HT1080 (cell line): ENCODE measurements at regions not wholly inside any gene's neighbourhood (a gene's known extent, or its start where the extent isn't known, plus 50 kb on each side); places are given as distances from the start of the nearest gene placed in this dataset.
"Not testable (repeated sequence)": the region's sequence is repeated elsewhere in the genome, so short reads cannot be mapped to it uniquely, and the experiment has no call there.

Source experiments
- DNase-seq: peaks from one replicate; pipeline ENCODE4 v3.0.0-alpha.2; 2015; ENCODE audit warnings: low read depth

DNA sequence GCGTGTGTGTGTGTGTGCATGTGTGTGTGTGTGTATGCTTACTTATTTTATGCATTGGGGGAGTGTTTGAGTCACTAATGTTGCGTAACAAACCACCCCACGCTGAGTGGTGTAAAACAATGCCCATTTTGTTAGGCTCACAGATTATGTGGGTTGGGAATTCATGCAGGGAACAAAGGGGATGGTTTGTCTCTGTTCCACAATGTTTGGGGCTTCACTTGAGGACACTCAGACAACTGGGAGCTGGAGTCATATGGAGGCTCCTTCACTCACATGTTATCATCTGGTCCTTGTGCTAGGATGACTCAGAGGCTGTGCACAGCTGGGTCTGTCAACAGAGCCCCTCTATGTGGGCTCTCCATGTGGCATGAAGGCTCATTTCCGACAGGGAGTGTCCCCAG lies 51.3 kb upstream of the LARGE1 start:
- peak; percentile 90 for DNase-seq

DNA sequence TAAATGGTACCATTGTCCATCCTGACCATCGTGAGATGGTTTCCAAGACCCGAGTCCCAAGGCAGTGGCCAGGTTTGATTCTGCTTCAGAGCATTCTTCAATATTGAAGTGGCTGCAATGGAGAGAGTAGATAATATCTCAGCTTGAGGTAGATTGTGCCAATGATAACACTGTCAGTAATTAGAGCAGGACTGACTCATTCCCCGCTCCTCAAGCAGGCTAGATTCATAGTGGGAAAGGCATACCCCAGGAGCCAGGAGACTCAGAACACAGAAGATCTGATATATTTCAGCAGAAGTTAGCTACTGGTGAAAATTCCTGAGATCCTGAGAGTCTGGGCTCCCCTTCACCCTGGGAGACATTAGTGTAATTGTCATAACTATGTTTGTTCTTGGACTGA lies 55.6 kb upstream of the LARGE1 start:
- DNase-seq: peak; percentile 21

DNA sequence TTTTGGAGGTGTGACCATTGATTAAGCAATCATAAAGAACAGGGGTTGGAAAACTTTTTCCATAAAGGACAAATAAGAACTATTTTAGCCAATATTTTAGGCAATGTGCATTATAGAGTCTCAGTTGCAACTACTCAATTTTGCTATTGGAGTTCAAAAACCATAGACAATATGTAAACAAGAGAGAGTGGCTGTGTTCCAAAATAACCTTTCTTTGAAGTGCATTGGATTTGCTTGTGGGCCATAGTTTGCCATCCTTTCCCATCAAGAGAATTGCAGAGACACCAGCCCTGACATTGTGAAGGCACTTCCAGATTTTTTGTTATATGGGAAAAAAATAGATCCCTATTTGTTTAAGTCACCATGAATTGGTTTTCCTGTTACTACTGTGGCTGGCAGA lies 63.3 kb upstream of the LARGE1 start:
- DNase-seq: no peak

DNA sequence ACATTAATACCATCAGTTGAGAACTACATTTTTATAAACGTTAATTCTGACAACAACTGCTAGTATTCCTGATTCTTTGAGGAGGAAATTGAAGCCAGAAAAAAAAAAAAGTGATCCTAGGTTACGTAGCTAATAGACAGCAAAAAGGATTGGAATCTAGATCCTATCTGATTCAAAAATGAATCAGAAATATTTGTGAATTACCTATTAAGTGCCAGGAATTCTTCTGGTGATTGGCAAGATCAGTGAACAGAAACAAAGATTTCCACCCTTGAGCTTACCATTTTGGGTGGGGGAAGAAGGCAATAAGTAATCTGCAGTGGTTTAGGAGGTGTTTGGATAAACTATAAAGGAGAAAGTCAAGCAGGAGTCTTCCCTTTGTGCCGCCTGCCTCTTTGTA lies 63.9 kb upstream of the LARGE1 start:
- no peak for DNase-seq

DNA sequence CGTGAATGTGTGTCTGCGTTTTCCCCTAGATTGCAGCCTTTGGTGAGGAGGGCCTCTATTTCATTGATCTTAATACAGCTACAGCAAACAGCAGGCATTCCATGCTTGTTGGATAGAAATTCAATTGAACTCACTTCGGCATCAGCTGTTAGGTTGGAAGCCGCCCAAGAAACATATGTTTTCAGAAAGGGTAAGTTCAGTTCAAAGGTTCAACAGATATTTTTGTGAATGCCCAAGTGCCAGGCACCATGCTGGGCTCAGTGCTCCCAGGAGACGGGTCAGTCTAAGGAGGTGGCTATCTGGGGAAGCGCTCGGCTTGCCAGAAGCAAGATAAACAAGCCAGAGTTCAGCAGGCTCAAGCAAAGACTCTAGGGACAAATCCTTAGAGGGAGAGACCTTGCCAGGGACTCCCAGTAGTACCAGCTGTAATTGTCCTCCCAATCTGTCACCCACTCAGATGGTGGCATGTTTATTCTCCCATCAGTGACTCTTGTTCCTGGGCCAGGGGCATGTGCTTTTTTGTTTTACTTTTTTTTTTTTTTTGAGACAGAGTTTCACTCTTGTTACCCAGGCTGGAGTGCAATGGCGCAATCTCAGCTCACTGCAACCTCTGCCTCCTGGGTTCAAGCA lies 64.5 kb upstream of the LARGE1 start:
- DNase-seq: no peak

DNA sequence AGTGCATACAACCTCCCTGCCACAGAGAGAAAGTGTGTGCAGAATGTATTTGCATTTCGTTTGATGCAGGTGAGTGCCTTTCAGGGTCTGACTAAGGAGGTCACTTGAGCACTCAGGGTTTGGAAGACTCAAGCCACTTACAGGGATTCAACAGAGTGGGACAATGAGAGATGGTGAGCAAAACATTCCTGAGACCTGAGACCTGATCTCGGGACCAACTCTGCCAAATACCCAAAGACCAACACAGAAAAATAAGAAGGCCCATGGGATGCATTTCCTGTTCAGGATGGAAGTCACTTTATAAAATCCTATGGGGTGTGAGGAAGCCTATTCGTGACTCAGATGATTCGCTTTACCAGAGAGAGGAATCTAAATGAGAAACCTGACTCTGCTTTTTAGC lies 65.2 kb upstream of the LARGE1 start:
- DNase-seq: no peak

DNA sequence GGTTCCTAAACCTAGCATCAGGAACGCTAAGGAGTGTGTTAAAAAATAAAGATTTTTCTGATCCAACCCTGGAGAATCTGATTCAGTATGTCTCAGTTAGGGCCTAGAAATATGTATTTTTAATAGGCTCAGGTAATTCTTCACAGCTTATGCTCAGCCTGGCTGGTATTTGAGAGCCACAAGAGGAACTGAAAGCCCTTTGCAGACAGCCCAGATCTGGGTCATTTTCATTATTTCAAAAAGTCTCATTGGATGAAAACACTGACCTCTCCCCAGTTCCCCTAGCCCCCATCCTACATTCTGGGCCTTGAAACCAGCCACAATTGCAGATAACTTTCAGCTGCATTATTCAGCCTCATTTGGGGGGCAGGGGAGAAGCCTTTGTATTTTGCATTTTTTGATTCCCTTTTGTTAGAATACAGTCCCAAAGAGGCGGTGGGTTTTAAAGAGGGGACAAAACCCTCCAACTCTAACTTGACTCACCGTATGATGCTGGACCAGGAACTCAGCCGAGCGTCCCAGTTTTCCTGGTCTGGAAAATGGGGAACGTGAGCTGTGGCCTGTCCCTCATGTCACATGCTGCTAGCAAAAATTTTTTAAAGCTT lies 66.0 kb upstream of the LARGE1 start:
- DNase-seq: no peak

DNA sequence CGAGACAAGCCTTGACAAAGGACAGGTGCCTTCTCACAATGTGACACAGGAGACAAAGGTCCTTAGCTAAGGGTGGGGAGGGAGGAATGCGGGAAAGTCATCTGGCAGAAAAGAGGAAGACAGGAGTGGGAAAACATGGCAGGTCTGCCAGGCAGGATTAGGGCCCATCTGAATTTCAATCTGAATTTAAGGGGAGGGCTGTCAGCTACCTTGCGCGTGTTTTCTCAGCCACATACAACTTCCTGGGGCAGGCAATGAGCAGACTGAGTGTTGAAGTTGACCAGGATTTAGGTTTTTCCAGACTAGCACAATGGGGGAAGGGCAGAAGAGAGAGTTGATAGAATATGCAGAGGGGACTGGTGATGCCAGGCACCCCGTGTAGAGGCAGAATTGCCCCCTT lies 66.7 kb upstream of the LARGE1 start:
- no peak for DNase-seq

DNA sequence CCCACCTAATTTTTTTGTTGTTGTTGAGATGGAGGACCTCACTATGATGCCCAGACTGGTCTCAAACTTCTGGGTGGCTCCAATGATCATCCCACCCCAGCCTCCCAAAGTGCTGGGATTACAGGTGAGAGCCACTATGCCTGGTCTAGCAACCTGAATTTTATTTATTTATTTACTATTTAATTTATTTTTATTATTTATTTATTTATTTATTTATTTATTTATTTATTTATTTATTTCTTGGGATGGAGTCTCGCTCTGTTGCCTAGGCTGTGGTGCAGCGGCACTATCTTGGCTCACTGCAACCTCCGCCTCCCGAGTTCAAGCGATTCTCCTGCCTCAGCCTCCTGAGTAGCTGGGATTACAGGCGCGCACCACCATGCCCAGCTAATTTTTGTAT lies 69.0 kb upstream of the LARGE1 start:
- not testable (repeated sequence) for DNase-seq

DNA sequence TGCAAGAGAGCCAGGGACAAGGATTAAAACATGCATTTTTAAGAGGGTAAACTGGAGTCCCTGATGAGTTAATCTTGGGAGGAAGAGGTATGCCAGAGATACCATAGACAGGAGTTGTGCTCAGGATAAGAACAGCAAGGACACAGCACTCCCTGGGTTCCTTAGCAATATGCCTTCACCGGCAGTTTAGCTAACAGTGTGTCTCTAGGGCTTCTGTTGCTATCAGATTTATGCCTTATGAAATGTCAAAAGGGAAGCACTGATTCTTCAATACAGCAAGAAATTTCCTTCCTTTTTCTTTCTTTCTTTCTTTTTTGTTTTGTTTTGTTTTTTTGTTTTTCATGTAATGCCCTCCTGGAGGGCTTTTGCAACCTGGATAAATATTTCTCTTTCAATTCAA lies 71.3 kb upstream of the LARGE1 start:
- DNase-seq: no peak

DNA sequence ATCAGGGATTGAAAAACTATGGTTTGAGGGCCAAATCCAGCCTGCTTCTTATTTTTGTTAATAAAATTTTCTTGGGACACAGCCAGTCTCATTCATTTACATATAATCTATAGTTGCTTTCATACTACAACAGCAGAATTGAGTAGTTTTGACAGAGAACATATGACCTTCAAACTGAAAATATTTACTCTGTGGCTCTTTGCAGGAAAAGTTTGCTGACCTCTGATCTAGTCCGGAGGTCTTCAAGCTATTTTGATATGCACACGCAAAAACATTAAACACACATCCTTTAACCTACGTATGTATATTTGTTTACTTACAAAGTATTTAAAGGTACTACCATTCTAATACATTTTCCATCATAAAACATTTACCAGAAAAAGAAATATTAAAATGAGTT lies 76.5 kb upstream of the LARGE1 start:
- DNase-seq: no peak

DNA sequence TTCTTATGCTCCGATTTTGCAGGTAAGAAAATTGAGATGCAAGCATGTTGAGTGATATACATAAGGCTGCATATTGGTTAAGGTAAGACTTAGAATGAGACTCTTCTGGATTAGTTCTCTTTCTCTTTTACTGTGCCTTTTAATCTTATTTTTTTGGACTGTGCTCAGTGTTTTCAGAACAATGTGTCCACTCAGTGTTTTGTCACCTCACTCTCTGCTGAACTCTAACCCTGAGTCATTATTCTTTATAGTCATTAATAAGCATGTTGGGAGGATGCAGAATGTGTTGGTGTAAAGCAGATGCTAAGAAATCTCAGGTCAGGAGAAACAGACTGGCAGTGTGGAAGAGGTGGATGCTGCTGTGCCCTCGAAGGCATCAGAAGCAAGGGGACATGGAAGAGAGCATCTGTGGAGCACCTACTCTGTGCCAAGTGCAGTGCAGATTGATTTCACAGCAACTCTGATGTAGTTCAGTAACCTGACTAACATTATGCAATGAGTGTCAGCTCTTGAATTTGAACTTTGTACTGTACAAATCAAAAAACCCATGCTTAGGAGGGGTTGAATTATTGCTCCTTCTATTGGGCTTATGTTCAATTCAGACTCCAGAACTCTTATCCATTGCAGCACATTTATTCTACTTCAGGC lies 80.7 kb upstream of the LARGE1 start:
- no peak for DNase-seq

DNA sequence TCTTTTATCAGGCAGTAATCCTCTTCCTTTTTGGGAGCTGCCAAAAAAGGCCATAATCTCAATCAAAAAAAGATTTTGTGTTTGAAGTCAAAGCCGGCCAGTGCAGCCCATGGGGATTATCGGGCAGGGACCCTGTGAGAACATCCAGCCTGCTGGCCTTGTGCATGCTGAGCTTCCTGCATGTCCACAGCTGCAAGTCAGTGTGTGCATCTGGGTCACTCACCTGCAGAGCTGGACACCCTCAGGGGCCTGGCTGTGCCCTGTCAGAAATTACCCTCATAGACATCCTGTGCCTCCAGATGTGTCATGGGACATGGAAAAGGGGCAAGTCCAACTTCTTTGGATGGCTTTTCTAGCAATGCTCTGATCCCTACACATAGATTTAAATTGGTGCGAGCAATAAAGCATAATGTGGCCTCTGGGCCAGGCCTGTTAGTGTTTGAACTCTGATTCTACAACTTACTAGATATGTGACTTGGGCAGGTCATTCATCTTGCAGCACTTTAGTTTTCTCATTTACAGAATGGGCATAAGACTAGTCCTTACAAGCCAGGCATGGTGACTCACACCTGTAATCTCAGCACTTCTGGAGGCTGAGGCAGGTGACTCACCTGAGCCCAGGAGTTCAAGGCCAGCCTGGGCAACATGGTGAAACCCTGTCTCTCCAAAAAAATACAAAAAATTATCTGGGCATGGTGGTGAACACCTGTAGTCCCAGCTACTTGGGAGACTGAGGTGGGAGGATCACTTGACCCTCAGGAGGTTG lies 81.6 kb upstream of the LARGE1 start:
- no peak for DNase-seq

DNA sequence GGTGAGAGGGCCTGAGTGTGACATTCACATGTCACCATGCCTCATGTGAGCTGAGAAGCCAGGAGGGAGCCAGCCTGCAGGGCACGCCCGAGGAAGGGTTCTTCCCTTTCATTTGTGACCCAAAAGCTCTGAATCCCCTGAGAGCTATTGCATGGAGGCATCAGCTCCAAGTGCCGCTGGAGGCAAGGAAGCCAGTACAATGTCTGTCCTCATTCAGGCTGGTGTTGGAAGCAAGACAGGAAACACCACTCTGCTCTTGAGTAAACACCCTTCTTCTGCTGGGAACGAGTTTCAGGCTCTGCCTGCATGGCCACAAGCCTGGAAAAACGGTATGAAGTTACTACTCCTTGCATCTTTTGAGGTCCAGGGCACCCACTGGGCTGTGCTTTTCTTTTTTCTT lies 83.8 kb upstream of the LARGE1 start:
- no peak for DNase-seq

DNA sequence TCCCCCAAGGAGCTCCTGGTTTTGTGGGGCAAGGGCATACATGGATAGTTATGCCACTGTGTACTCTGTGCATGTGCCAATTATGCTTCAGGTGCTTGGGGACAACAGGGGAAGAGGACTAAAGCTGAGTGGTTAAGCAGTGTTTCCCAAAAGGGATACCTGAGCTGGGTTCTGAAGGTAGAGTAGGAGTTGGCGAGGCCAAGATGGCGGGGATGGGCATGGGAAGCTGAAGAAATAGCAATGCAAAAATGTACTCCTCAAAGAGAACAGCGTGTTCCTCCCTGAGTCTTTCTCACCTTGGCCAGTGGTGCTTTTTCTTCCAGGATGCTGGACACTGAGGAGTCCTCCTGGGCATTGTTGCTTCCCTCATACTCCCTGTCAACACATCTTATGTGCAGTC lies 90.0 kb upstream of the LARGE1 start:
- no peak for DNase-seq

DNA sequence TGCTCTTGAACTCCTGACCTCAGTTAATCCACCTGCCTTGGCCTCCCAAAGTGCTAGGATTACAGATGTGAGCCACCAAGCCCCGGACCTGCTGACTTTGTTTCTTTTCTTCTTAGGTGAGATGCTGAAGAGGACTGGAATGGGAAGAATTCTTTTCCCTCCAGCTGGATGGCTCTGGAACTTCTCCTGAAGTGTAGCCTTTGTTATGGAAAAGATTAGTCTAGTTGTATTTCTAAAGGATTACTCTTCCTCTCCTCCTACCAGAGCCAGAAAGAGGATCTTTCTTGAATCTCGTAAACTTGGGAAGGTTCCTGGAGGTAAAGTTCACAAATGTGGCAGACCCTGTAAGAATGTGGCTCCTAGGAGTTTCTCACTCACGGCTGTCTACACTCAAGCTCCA lies 95.4 kb upstream of the LARGE1 start:
- DNase-seq: no peak

DNA sequence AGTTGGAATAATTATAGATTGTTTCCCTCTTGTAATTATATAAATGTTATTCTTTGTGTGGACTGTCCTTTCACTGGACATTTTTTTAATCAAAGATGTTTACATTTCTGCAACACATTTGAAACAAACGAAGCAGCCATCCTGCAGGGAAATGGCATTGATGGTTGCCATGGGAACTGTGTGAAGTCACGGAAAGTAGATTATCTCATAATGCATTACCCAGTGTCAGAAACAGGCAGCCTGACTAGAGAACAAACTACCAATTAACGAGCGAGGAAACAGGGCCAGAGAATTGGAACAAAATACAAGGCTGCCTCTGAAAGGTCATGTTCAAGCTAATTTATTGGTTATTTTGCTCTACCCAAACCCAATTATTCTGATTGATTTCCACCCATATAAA lies 96.9 kb upstream of the LARGE1 start:
- DNase-seq: no peak

DNA sequence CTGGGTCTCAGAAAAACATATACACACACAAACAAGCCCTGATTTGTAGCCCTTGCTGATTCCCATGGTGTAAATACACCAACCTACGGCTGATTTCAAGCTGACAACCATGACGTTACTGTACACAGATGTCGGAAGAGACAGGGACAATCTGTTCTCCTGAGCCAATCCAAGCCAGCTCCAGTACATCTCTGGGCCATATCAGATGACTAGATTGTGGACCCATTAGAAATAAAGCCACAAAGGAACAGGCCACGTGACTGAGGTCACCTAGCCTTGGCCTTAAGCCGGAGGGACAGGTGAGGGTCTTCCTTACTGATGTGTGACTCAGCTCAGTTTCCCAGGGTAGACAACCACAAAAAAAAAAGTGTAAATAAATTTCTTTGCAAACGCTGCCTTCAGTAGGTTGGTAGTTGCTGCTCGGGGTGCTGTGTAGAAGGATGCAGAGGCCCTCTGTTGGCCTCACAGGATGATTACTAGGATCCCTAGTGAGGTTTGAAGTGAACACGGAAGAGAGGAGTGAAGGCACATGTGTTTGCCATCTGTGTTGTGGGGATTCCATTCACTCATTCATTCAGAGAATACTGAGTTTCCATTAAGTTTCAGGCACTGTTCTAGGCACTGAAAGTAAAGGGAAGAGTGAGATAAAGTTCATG lies 99.0 kb upstream of the LARGE1 start:
- DNase-seq: peak; percentile 15

DNA sequence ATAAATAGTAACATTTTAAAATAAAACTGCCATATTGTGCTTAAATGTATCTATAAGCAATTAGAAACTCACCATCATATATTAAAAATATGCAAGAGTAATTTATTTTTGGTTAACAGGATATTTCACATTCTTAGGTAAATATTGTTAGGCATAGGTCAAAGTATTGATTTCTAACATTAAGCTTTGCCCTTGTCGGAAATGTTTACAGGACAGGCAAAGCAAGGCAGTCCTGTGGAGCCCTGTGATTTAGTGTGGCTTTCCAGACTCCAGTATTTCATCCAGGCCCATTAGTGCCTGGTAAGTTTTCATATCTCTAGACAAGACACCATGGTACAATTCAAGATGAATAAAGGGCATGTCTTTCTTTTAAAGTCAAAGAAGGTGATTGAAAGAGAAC lies 114.9 kb upstream of the LARGE1 start:
- no peak for DNase-seq

DNA sequence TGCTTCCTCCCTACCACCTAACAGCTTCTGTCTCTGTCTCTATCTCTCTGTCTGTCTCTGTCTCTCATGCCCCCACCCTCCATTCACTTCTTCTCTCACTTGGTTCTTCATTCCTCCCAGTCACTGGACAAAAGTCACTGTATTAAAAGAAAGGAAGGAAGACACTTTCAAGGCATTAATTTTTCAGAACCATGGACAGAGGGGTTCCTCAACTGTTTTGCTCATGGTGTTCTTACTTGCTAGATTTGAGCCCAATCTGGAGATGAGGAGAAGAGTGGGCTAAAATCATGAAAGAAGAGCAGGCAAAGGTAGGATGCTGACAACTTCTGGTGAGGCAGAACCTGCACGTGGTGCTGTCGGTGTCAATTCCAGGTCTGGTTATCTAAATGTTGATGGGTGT lies 116.7 kb upstream of the LARGE1 start:
- no peak for DNase-seq

DNA sequence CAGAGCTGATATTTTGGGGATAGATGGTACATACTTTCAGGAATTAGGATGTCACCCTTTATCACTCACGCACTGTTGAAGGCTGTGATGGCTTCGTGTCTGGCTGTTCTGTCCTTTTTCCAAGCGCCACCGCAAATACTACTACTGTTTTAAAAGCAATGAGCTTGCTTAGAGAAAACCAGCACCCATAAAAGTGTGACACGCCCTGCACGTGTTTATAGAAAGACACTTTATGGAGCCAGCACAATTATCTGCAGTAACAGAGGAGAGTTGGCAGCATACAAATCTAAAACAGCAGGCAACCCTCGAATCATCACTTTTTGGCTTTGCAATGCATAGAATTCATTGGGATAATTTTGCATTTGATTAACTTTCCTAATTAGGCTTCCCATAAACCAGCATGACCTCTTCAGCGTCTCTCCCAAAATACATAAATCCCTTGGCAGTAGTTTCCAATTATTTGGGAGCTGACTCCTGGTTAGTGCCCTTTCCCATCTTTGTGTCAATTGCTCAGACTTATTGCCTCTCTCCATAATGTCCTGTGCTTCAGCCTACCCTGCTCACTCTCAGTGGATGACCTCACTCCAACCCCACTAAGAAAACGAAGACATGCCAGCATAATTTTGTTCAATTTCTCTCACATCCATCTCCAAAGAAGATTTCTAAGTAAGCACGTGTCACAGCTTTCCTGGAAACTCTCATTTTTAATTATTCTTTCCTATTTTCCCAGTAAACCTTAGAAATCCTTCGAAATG lies 118.7 kb upstream of the LARGE1 start:
- DNase-seq: no peak
